PC-9 (cell line): ENCODE measurements at regions not wholly inside any gene's neighbourhood (a gene's known extent, or its start where the extent isn't known, plus 50 kb on each side); places are given as distances from the start of the nearest gene placed in this dataset.
"Not testable (repeated sequence)": the region's sequence is repeated elsewhere in the genome, so short reads cannot be mapped to it uniquely, and the experiment has no call there.

Experiments used
- BruUV-seq: library from RNA; stranded (reverse); fragments of 400-500 nt; replicated peaks from 2 replicates; lab custom pipeline; 2021; lab: Mats Ljungman, UMichigan
- CTCF ChIA-PET: fragments of 300-600 bp; sonication (Branson Sonifier 250); formaldehyde crosslinking; loops from one replicate; lab custom pipeline; 2022; ENCODE audit warnings: antibody characterized with exemption; lab: Charles Lee
- POLR2A ChIA-PET: fragments of 300-600 bp; sonication (Branson Sonifier 250); formaldehyde crosslinking; loops from one replicate; lab custom pipeline; 2022; ENCODE audit warnings: antibody characterized with exemption; ENCODE audit not compliant: unreplicated experiment; lab: Charles Lee
- DNase-seq, 2 experiments: peaks; one replicate each; pipeline versions ENCODE4 v3.0.0 to v3.0.0-alpha.2; 2015 to 2022; ENCODE audit warnings: mixed read lengths in 1 of 2
- H2AFZ ChIP-seq: fragments of 200-600 bp; sonication (generic); 2 replicates; pipeline ENCODE4 v1.8.1; 2017; ENCODE audit warnings: antibody characterized with exemption
- H3F3A ChIP-seq: fragments of 200-600 bp; sonication (generic); 2 replicates; pipeline ENCODE4 v1.8.1; 2017; ENCODE audit warnings: antibody characterized with exemption, mild to moderate bottlenecking, low read depth; ENCODE audit not compliant: insufficient read depth
- H3K27ac ChIP-seq: fragments of 200-600 bp; sonication (generic); 2 replicates; pipeline ENCODE4 v1.6.1; 2016; ENCODE audit warnings: mixed run types
- H3K27me3 ChIP-seq: fragments of 200-600 bp; sonication (generic); 2 replicates; pipeline ENCODE4 v1.6.1; 2016; ENCODE audit warnings: low read depth, mixed run types; ENCODE audit not compliant: insufficient read depth
- H3K36me3 ChIP-seq: fragments of 200-600 bp; sonication (generic); 2 replicates; pipeline ENCODE4 v1.6.1; 2016; ENCODE audit warnings: low read depth, mixed run types
- H3K4me1 ChIP-seq: fragments of 200-600 bp; sonication (generic); replicated peaks from 2 replicates; pipeline ENCODE4 v1.6.1; 2016; ENCODE audit warnings: mixed run types; ENCODE audit not compliant: insufficient read depth
- H3K4me2 ChIP-seq: fragments of 200-600 bp; sonication (generic); 2 replicates; pipeline ENCODE4 v1.6.1; 2017; ENCODE audit warnings: mixed run types
- H3K4me3 ChIP-seq: fragments of 200-600 bp; sonication (generic); 2 replicates; pipeline ENCODE4 v1.6.1; 2016; ENCODE audit warnings: mixed run types
- H3K79me2 ChIP-seq: fragments of 200-600 bp; sonication (generic); 2 replicates; pipeline ENCODE4 v1.6.1; 2017; ENCODE audit warnings: low read depth, mixed run types
- H3K9me2 ChIP-seq: fragments of 200-600 bp; sonication (generic); 2 replicates; pipeline ENCODE4 v1.8.1; 2017; ENCODE audit warnings: mild to moderate bottlenecking; ENCODE audit not compliant: insufficient read depth
- H3K9me3 ChIP-seq: fragments of 200-600 bp; sonication (generic); 2 replicates; pipeline ENCODE4 v1.8.1; 2016; ENCODE audit warnings: low read depth; ENCODE audit not compliant: insufficient read depth
- H4K20me1 ChIP-seq: fragments of 200-600 bp; sonication (generic); 2 replicates; pipeline ENCODE4 v1.8.1; 2017; ENCODE audit not compliant: insufficient read depth
- CTCF ChIP-seq: fragments of 200-600 bp; sonication (generic); conservative IDR thresholded peaks from 2 replicates; pipeline ENCODE4 v1.6.1; 2017; ENCODE audit warnings: mixed run types, antibody characterized with exemption, mild to moderate bottlenecking, moderate library complexity
- EZH2 ChIP-seq: fragments of 200-600 bp; sonication (generic); IDR thresholded peaks from 2 replicates; pipeline ENCODE4 v1.8.0; 2017; ENCODE audit warnings: antibody characterized with exemption, low read depth
- intact Hi-C: fragments of 100-400 bp; cut with micrococcal nuclease; formaldehyde crosslinking; loops from one replicate; pipeline ENCODE4 v1.10.0; 2022; ENCODE audit not compliant: unreplicated experiment

GRCh38 chr18:1370552-1370951, 465.9 kb downstream of the ADCYAP1 start:
- Histone ChIP-seq H3F3A (no peaks in the 10 kb centered on the region), H3K4me3 (no peak overlapping the region), H3K79me2 (no peaks in the 10 kb centered on the region; the same call in 1 of the 2 replicates), H3K9me2 (no peaks in the 10 kb centered on the region), H3K27ac (no peak overlapping the region), H3K4me1 (no peaks in the 10 kb centered on the region), H4K20me1 (no peaks in the 10 kb centered on the region), H3K4me2 (no peak overlapping the region), H3K9me3 (no peaks in the 10 kb centered on the region), H2AFZ (no peak overlapping the region), H3K27me3 (no peaks in the 10 kb centered on the region), H3K36me3 (0 out of 2 replicates have a peak, but pooled peaks cover 9% of the 10 kb centered on the region)
- TF ChIP-seq EZH2 (no peak), CTCF (no peak)
- intact Hi-C loops: no loop called here
- no peak for DNase-seq
- no TSS peak for BruUV-seq
- ChIA-PET CTCF (no interaction called here), POLR2A (no interaction called here)

GRCh38 chr18:1371724-1372123, 467.1 kb downstream of the ADCYAP1 start:
- H4K20me1 ChIP-seq: no peaks in the 10 kb centered on the region; the same call in 1 of the 2 replicates
- H3K27me3 ChIP-seq: no peaks in the 10 kb centered on the region
- no peaks in the 10 kb centered on the region for H3K9me3 ChIP-seq
- H3K27ac ChIP-seq: no peak overlapping the region
- no peak overlapping the region for H2AFZ ChIP-seq
- H3F3A ChIP-seq: no peaks in the 10 kb centered on the region
- no peak for DNase-seq
- no peak overlapping the region for H3K4me2 ChIP-seq
- H3K9me2 ChIP-seq: no peaks in the 10 kb centered on the region
- intact Hi-C loops: no loop called here
- BruUV-seq: no TSS peak
- 0 out of 2 replicates have a peak, but pooled peaks cover 9% of the 10 kb centered on the region for H3K36me3 ChIP-seq
- no peak for TF ChIP-seq EZH2
- no peak for TF ChIP-seq CTCF
- H3K4me1 ChIP-seq: no peaks in the 10 kb centered on the region
- ChIA-PET CTCF (no interaction called here), POLR2A (no interaction called here)
- H3K79me2 ChIP-seq: no peaks in the 10 kb centered on the region; the same call in 1 of the 2 replicates
- H3K4me3 ChIP-seq: no peak overlapping the region

- H3F3A ChIP-seq: no peaks in the 10 kb centered on the region
- intact Hi-C loops: no loop called here
- H4K20me1 ChIP-seq: 0 out of 2 replicates have a peak, but pooled peaks cover 4% of the 10 kb centered on the region
- no peak overlapping the region for H3K4me3 ChIP-seq
- TF ChIP-seq CTCF: no peak
- TF ChIP-seq EZH2: no peak
- H3K9me2 ChIP-seq: no peaks in the 10 kb centered on the region
- peaks cover 64% of the 10 kb centered on the region for H3K79me2 ChIP-seq
- no peak overlapping the region for H3K4me2 ChIP-seq
- no peaks in the 10 kb centered on the region for H3K27me3 ChIP-seq
- ChIA-PET POLR2A (no interaction called here), CTCF (no interaction called here)
- H3K36me3 ChIP-seq: no peaks in the 10 kb centered on the region
- no peak overlapping the region for H3K27ac ChIP-seq
- no peaks in the 10 kb centered on the region for H3K4me1 ChIP-seq
- H3K9me3 ChIP-seq: peaks cover 9% of the 10 kb centered on the region; the same call in 1 of the 2 replicates
- H2AFZ ChIP-seq: no peak overlapping the region
- no TSS peak for BruUV-seq
- DNase-seq: no peak
Measured at GRCh38 chr18:1383465-1383864, 478.8 kb downstream of the ADCYAP1 start.

GRCh38 chr18:1388468-1388867, 483.8 kb downstream of the ADCYAP1 start:
- H3K9me3 ChIP-seq, BruUV-seq, H2AFZ ChIP-seq, H3K4me1 ChIP-seq, DNase-seq, intact Hi-C loops, H3K36me3 ChIP-seq, H3F3A ChIP-seq, H3K4me2 ChIP-seq, H3K4me3 ChIP-seq, H4K20me1 ChIP-seq, H3K27me3 ChIP-seq, H3K27ac ChIP-seq, POLR2A ChIA-PET, CTCF ChIA-PET, H3K9me2 ChIP-seq: not testable (repeated sequence)
- H3K79me2 ChIP-seq: peaks cover 65% of the 10 kb centered on the region
